ENCODE measurements at regions not wholly inside any gene's neighbourhood (a gene's known extent, or its start where the extent isn't known, plus 50 kb on each side); places are given as distances from the start of the nearest gene placed in this dataset.

- no peak for DNase-seq (ENCODE audit: low read depth)
These were observed 378.9 kb downstream of the PMP22 start for GRCh38 chr17:14886200-14886739.

GRCh38 chr17:14882131-14882530 lies 383.0 kb downstream of the PMP22 start:
- no peak for DNase-seq (ENCODE audit: low read depth)

GRCh38 chr17:14875557-14876412 lies 389.3 kb downstream of the PMP22 start:
- no peak for DNase-seq (ENCODE audit: low read depth)

- DNase-seq (ENCODE audit: low read depth): no peak
These were observed 391.1 kb downstream of the PMP22 start for GRCh38 chr17:14873996-14874395.

- no peak for DNase-seq (ENCODE audit: low read depth)
These were observed 391.6 kb downstream of the PMP22 start for GRCh38 chr17:14873540-14873939.

GRCh38 chr17:14871921-14872320 lies 393.2 kb downstream of the PMP22 start:
- DNase-seq (ENCODE audit: low read depth): no peak

- DNase-seq (ENCODE audit: low read depth): no peak
These were observed 398.9 kb downstream of the PMP22 start for GRCh38 chr17:14866266-14866665.

- no peak for DNase-seq (ENCODE audit: low read depth)
These were observed 401.0 kb downstream of the PMP22 start for GRCh38 chr17:14864127-14864526.

GRCh38 chr17:14859542-14859941 lies 405.6 kb downstream of the PMP22 start:
- no peak for DNase-seq (ENCODE audit: low read depth)

- DNase-seq (ENCODE audit: low read depth): no peak
These were observed 408.9 kb downstream of the PMP22 start for GRCh38 chr17:14856176-14856575.

GRCh38 chr17:14854691-14855090 lies 410.4 kb downstream of the PMP22 start:
- no peak for DNase-seq (ENCODE audit: low read depth)

GRCh38 chr17:14845591-14846281 lies 419.4 kb downstream of the PMP22 start:
- DNase-seq (ENCODE audit: low read depth): no peak

GRCh38 chr17:14843086-14843795 lies 421.9 kb downstream of the PMP22 start:
- no peak for DNase-seq (ENCODE audit: low read depth)

GRCh38 chr17:14840616-14841231 lies 424.4 kb downstream of the PMP22 start:
- DNase-seq (ENCODE audit: low read depth): no peak

GRCh38 chr17:14838567-14838966 lies 426.6 kb downstream of the PMP22 start:
- DNase-seq (ENCODE audit: low read depth): no peak

GRCh38 chr17:14833201-14833785 lies 431.8 kb downstream of the PMP22 start:
- DNase-seq (ENCODE audit: low read depth): no peak

GRCh38 chr17:14831491-14831890 lies 433.6 kb downstream of the PMP22 start:
- DNase-seq (ENCODE audit: low read depth): no peak

GRCh38 chr17:14827396-14827919 lies 437.7 kb downstream of the PMP22 start:
- no peak for DNase-seq (ENCODE audit: low read depth)

GRCh38 chr17:14826358-14826757 lies 438.8 kb downstream of the PMP22 start:
- DNase-seq (ENCODE audit: low read depth): no peak

- DNase-seq (ENCODE audit: low read depth): no peak
These were observed 446.7 kb downstream of the PMP22 start for GRCh38 chr17:14818469-14818868.

GRCh38 chr17:14815079-14815478 lies 450.0 kb downstream of the PMP22 start:
- no peak for DNase-seq (ENCODE audit: low read depth)
